IMR-90 (cell line): ENCODE measurements at regions not wholly inside any gene's neighbourhood (a gene's known extent, or its start where the extent isn't known, plus 50 kb on each side); places are given as distances from the start of the nearest gene placed in this dataset.

Experiments used
- ATAC-seq: fragments of 200-7000 bp; cut with Tn5 transposase; 2 replicates; pipeline ENCODE4 v1.9.1; 2020; ENCODE audit warnings: low read depth, mild to moderate bottlenecking, moderate library complexity
- BruUV-seq: library from RNA; stranded (reverse); fragments of 400-500 nt; replicated peaks from 2 replicates; lab custom pipeline; 2021; lab: Mats Ljungman, UMichigan
- CTCF ChIA-PET: fragments of 300-600 bp; formaldehyde crosslinking; extraction: SDS; loops from one replicate; lab custom pipeline; 2021; ENCODE audit warnings: antibody characterized with exemption; lab: Yijun Ruan, JAX
- POLR2A ChIA-PET: fragments of 300-600 bp; sonication (Branson Sonifier 250); formaldehyde crosslinking; loops from one replicate; lab custom pipeline; 2022; ENCODE audit warnings: antibody characterized with exemption; ENCODE audit not compliant: unreplicated experiment; lab: Charles Lee
- DNase-seq: peaks from one replicate; pipeline ENCODE4 v3.0.0; 2013
- H2AFZ ChIP-seq: replicated peaks from 2 replicates; pipeline ENCODE3; 2013; ENCODE audit warnings: low read length, mild to moderate bottlenecking; ENCODE audit not compliant: poor library complexity
- H2AK5ac ChIP-seq: 2 replicates; pipeline ENCODE4 v1.6.1; 2013; ENCODE audit warnings: low read depth, low read length, inconsistent platforms
- H2AK9ac ChIP-seq: replicated peaks from 2 replicates; pipeline ENCODE3; 2013; ENCODE audit warnings: mild to moderate bottlenecking, low read depth, low read length, moderate library complexity; ENCODE audit not compliant: poor library complexity
- H2BK120ac ChIP-seq: 2 replicates; pipeline ENCODE4 v1.6.1; 2013; ENCODE audit warnings: low read depth, low read length, inconsistent platforms
- H2BK15ac ChIP-seq: 3 replicates; pipeline ENCODE4 v1.6.1; 2013; ENCODE audit warnings: low read depth, low read length, inconsistent platforms
- H2BK20ac ChIP-seq: 2 replicates; pipeline ENCODE4 v1.6.1; 2013; ENCODE audit warnings: low read depth, mild to moderate bottlenecking, inconsistent platforms, low read length, moderate library complexity
- H2BK5ac ChIP-seq: 2 replicates; pipeline ENCODE4 v1.6.1; 2013; ENCODE audit warnings: mild to moderate bottlenecking, low read depth, low read length, inconsistent platforms; ENCODE audit not compliant: poor library complexity, severe bottlenecking
- H3K14ac ChIP-seq: replicated peaks from 2 replicates; pipeline ENCODE4 v1.6.1; 2013; ENCODE audit warnings: low read depth, low read length, inconsistent platforms
- H3K18ac ChIP-seq: 2 replicates; pipeline ENCODE4 v1.6.1; 2013; ENCODE audit warnings: low read depth, low read length, control low read depth
- H3K23ac ChIP-seq: 2 replicates; pipeline ENCODE4 v1.6.1; 2013; ENCODE audit warnings: low read depth, low read length, inconsistent platforms
- H3K27ac ChIP-seq: 2 replicates; pipeline ENCODE4 v1.5.1; 2013; ENCODE audit warnings: mild to moderate bottlenecking, control low read depth, low read length; ENCODE audit not compliant: insufficient read depth
- H3K27me3 ChIP-seq: 2 replicates; pipeline ENCODE4 v1.6.1; 2013; ENCODE audit warnings: low read length; ENCODE audit not compliant: control insufficient read depth, insufficient read depth
- H3K36me3 ChIP-seq: 2 replicates; pipeline ENCODE4 v1.6.1; 2013; ENCODE audit warnings: low read length, mixed read lengths; ENCODE audit not compliant: control insufficient read depth, insufficient read depth
- H3K4ac ChIP-seq: 2 replicates; pipeline ENCODE4 v1.6.1; 2013; ENCODE audit warnings: low read depth, low read length, inconsistent platforms
- H3K4me1 ChIP-seq: 2 replicates; pipeline ENCODE4 v1.6.1; 2013; ENCODE audit warnings: low read length, mixed read lengths; ENCODE audit not compliant: control insufficient read depth, insufficient read depth
- H3K4me2 ChIP-seq: 2 replicates; pipeline ENCODE4 v1.6.1; 2013; ENCODE audit warnings: low read depth, mild to moderate bottlenecking, control low read depth, low read length, moderate library complexity
- H3K4me3 ChIP-seq: 2 replicates; pipeline ENCODE4 v1.5.1; 2013; ENCODE audit warnings: low read depth, mild to moderate bottlenecking, control low read depth, low read length, moderate library complexity; ENCODE audit not compliant: insufficient read depth
- H3K56ac ChIP-seq: 2 replicates; pipeline ENCODE4 v1.6.1; 2013; ENCODE audit warnings: low read length, inconsistent platforms; ENCODE audit not compliant: insufficient read depth; ENCODE audit errors: extremely low read depth
- H3K79me1 ChIP-seq, 2 experiments: 2 replicates each; pipeline ENCODE4 v1.6.1; 2013; ENCODE audit warnings: low read length in 2 of 2, inconsistent platforms in 1 of 2, low read depth in 1 of 2
- H3K9ac ChIP-seq: 2 replicates; pipeline ENCODE4 v1.6.1; 2013; ENCODE audit warnings: low read depth, low read length, control low read depth
- H3K9me1 ChIP-seq: 2 replicates; pipeline ENCODE4 v1.6.1; 2013; ENCODE audit warnings: low read length, inconsistent platforms; ENCODE audit not compliant: insufficient read depth
- H3K9me3 ChIP-seq: 2 replicates; pipeline ENCODE4 v1.6.1; 2013; ENCODE audit warnings: low read length; ENCODE audit not compliant: control insufficient read depth, insufficient read depth
- H4K20me1 ChIP-seq: 2 replicates; pipeline ENCODE4 v1.6.1; 2013; ENCODE audit warnings: low read length, inconsistent platforms; ENCODE audit not compliant: insufficient read depth
- H4K5ac ChIP-seq: 2 replicates; pipeline ENCODE4 v1.6.1; 2013; ENCODE audit warnings: mild to moderate bottlenecking, low read depth, low read length, control low read depth
- H4K8ac ChIP-seq, 2 experiments: 2 replicates each; pipeline ENCODE4 v1.6.1; 2013; ENCODE audit warnings: low read depth in 2 of 2, low read length in 2 of 2, control low read depth in 1 of 2, inconsistent platforms in 1 of 2
- H4K91ac ChIP-seq: 2 replicates; pipeline ENCODE4 v1.6.1; 2013; ENCODE audit warnings: low read depth, low read length, inconsistent platforms; ENCODE audit not compliant: insufficient read depth
- BHLHE40 ChIP-seq: fragments of 150-350 bp; IDR thresholded peaks from 2 replicates; pipeline ENCODE4 v1.6.1; 2016; ENCODE audit warnings: mild to moderate bottlenecking, low read depth, low read length
- ELK1 ChIP-seq: fragments of 150-350 bp; IDR thresholded peaks from 2 replicates; pipeline ENCODE4 v1.6.1; 2016; ENCODE audit warnings: low read depth, mild to moderate bottlenecking, low read length, moderate library complexity, borderline replicate concordance
- MAZ ChIP-seq: IDR thresholded peaks from 2 replicates; pipeline ENCODE4 v1.6.1; 2012; ENCODE audit warnings: low read depth, mild to moderate bottlenecking, low read length, improper control_type of control experiment, moderate library complexity, borderline replicate concordance
- NFE2L2 ChIP-seq: fragments of 150-350 bp; IDR thresholded peaks from 2 replicates; pipeline ENCODE4 v1.6.1; 2016; ENCODE audit warnings: low read depth, mild to moderate bottlenecking, low read length
- POLR2A ChIP-seq: IDR thresholded peaks from 2 replicates; pipeline ENCODE4 v1.6.1; 2012; ENCODE audit warnings: mild to moderate bottlenecking, low read depth, low read length
- RAD21 ChIP-seq: IDR thresholded peaks from 2 replicates; pipeline ENCODE4 v1.6.1; 2012; ENCODE audit warnings: low read length, improper control_type of control experiment
- RCOR1 ChIP-seq: IDR thresholded peaks from 2 replicates; pipeline ENCODE4 v1.6.1; 2012; ENCODE audit warnings: mild to moderate bottlenecking, low read length, improper control_type of control experiment; ENCODE audit not compliant: insufficient replicate concordance
- RFX5 ChIP-seq: IDR thresholded peaks from 2 replicates; pipeline ENCODE4 v1.8.0; 2012; ENCODE audit warnings: low read depth, mild to moderate bottlenecking, low read length, moderate library complexity
- SMC3 ChIP-seq: fragments of 150-350 bp; IDR thresholded peaks from 2 replicates; pipeline ENCODE4 v1.6.1; 2016; ENCODE audit warnings: low read depth, mild to moderate bottlenecking, antibody characterized with exemption, low read length, moderate library complexity
- USF2 ChIP-seq: fragments of 150-350 bp; IDR thresholded peaks from 2 replicates; pipeline ENCODE4 v1.6.1; 2017; ENCODE audit warnings: mild to moderate bottlenecking, antibody characterized with exemption, low read length, low read depth
- WGBS, 2 experiments: methylation state at CpG; one replicate each; pipeline versions ENCODE4 v1.1.5 to v1.1.7; 2013; ENCODE audit warnings: missing lambda C conversion rate in 2 of 2; ENCODE audit not compliant: insufficient read length in 1 of 2; ENCODE audit errors: extremely low coverage in 2 of 2; 5-methylcytosine and 5-hydroxymethylcytosine counted together
- dilution Hi-C: fragments of 300-500 bp; cut with HindIII; formaldehyde crosslinking; loops from one replicate; pipeline ENCODE4 v1.14.3; 2018; ENCODE audit warnings: low sequenced_read_pairs; ENCODE audit not compliant: unreplicated experiment
- in situ Hi-C: fragments of 300-500 bp; cut with MboI; formaldehyde crosslinking; loops from 3 replicates; pipeline ENCODE4 v1.14.3; 2019; ENCODE audit warnings: low sequenced_read_pairs, inconsistent platforms, mixed read lengths
- intact Hi-C: fragments of 100-400 bp; cut with micrococcal nuclease; formaldehyde crosslinking; loops from 2 replicates; pipeline ENCODE4 v1.10.0; 2022

- in situ Hi-C loops (no loop called here), intact Hi-C loops (no loop called here), dilution Hi-C loops (no loop called here)
- no peak overlapping the region for H3K14ac ChIP-seq
- WGBS, 2 experiments: no CpG with 5 or more reads among the region's 2 CpGs
- no peak overlapping the region for H2BK120ac ChIP-seq
- H3K27ac ChIP-seq: no peak overlapping the region
- H4K20me1 ChIP-seq: no peaks in the 10 kb centered on the region
- no peaks in the 10 kb centered on the region for H3K4me1 ChIP-seq
- no peak overlapping the region for H4K91ac ChIP-seq
- H3K4me3 ChIP-seq: no peak overlapping the region
- no peaks in the 10 kb centered on the region for H3K27me3 ChIP-seq
- H3K36me3 ChIP-seq: no peaks in the 10 kb centered on the region
- H2AK5ac ChIP-seq: no peak overlapping the region
- ChIA-PET POLR2A (interaction anchor here (0.6 kb wide), 1 partner anchor 13 kb away, joined by 3 read pairs; no protein-coding TSS in a partner anchor), CTCF (interaction anchor here (0.7 kb wide), 1 partner anchor 357 kb away, joined by 3 read pairs; no protein-coding TSS in a partner anchor)
- H2BK20ac ChIP-seq: no peak overlapping the region
- H3K4ac ChIP-seq: no peak overlapping the region
- no TSS peak for BruUV-seq
- no peak for ATAC-seq
- no peaks in the 10 kb centered on the region for H3K9me1 ChIP-seq
- no peaks in the 10 kb centered on the region for H3K79me1 ChIP-seq
- no peak overlapping the region for H3K4me2 ChIP-seq
- H3K18ac ChIP-seq: no peak overlapping the region
- no peak overlapping the region for H4K8ac ChIP-seq
- no peak overlapping the region for H4K5ac ChIP-seq
- TF ChIP-seq RCOR1: no peak
- no peak for TF ChIP-seq NFE2L2
- no peak for TF ChIP-seq SMC3
- TF ChIP-seq RFX5: no peak
- TF ChIP-seq RAD21: no peak
- no peak for TF ChIP-seq USF2
- TF ChIP-seq POLR2A: no peak
- TF ChIP-seq ELK1: no peak
- no peak for TF ChIP-seq MAZ
- no peak for TF ChIP-seq BHLHE40
- DNase-seq: no peak
- H2BK15ac ChIP-seq: no peak overlapping the region
- H2BK5ac ChIP-seq: no peak overlapping the region
- H3K9ac ChIP-seq: no peak overlapping the region
- no peak overlapping the region for H3K23ac ChIP-seq
- no peak overlapping the region for H2AK9ac ChIP-seq
- H2AFZ ChIP-seq: no peak overlapping the region
- no peak overlapping the region for H3K56ac ChIP-seq
- no peaks in the 10 kb centered on the region for H3K9me3 ChIP-seq
These were observed 242.1 kb upstream of the PPP1R3A start for GRCh38 chr7:114160925-114161324.
